Vagina (tissue), 2 donors: ENCODE measurements at regions not wholly inside any gene's neighbourhood (a gene's known extent, or its start where the extent isn't known, plus 50 kb on each side); places are given as distances from the start of the nearest gene placed in this dataset.

Experiments
- DNase-seq, 2 donors: peaks; one replicate each; pipeline ENCODE4 v3.0.0-alpha.2; 2017; ENCODE audit errors: extremely low spot score in 2 of 2
- H3K27ac ChIP-seq: fragments of 200-600 bp; sonication (generic); one replicate; pipeline ENCODE4 v1.5.1; 2019
- H3K27me3 ChIP-seq: fragments of 200-600 bp; sonication (generic); one replicate; pipeline ENCODE4 v1.5.1; 2019
- H3K36me3 ChIP-seq, 2 donors: fragments of 200-600 bp; sonication (generic); one replicate each; pipeline ENCODE4 v1.5.1; 2017 to 2019
- H3K4me1 ChIP-seq: fragments of 200-600 bp; sonication (generic); one replicate; pipeline ENCODE4 v1.5.1; 2019
- H3K4me3 ChIP-seq, 2 donors: fragments of 200-600 bp; sonication (generic); 1 replicate in 1 of 2; 2 replicates in 1 of 2; pipeline ENCODE4 v1.5.1; 2016 to 2019
- H3K9me3 ChIP-seq: fragments of 200-600 bp; sonication (generic); one replicate; pipeline ENCODE4 v1.5.1; 2019
- CTCF ChIP-seq, 3 experiments: fragments of 450-650 bp in 2 of 3; fragments of 200-600 bp in 1 of 3; sonication (generic) in 1 of 3; IDR thresholded peaks; one replicate each; pipeline ENCODE4 v1.5.1; 2017 to 2019; ENCODE audit warnings: antibody characterized with exemption in 3 of 3, mild to moderate bottlenecking in 2 of 3, moderate library complexity in 2 of 3
- POLR2A ChIP-seq, 2 donors: fragments of 450-650 bp; IDR thresholded peaks; one replicate each; pipeline ENCODE4 v1.6.1; 2017; ENCODE audit warnings: antibody characterized with exemption in 2 of 2, mild to moderate bottlenecking in 2 of 2, moderate library complexity in 2 of 2
- POLR2AphosphoS5 ChIP-seq, 2 donors: sonication (generic); formaldehyde crosslinking; IDR thresholded peaks; one replicate each; pipeline ENCODE4 v1.9.0; 2017; ENCODE audit warnings: antibody characterized with exemption in 2 of 2, mild to moderate bottlenecking in 2 of 2, low read depth in 1 of 2; ENCODE audit not compliant: insufficient read depth in 1 of 2
- intact Hi-C: fragments of 100-400 bp; cut with DNase I; formaldehyde crosslinking; loops from one replicate; pipeline ENCODE4 v1.15.1; 2023

GRCh38 chr6:147716434-147716833 is 207.9 kb downstream of the SAMD5 start:
- no peak overlapping the region for H3K27ac ChIP-seq
- no peak overlapping the region for H3K4me3 ChIP-seq
- H3K27me3 ChIP-seq = no peaks in the 10 kb centered on the region
- no peaks in the 10 kb centered on the region for H3K4me1 ChIP-seq
- no peaks in the 10 kb centered on the region for H3K9me3 ChIP-seq
- TF ChIP-seq POLR2AphosphoS5 (IDR thresholded peaks at IDR 0.05; ENCODE audit: insufficient read depth in 1 of 2, low read depth in 1 of 2) (no peak), CTCF (IDR thresholded peaks at IDR 0.05) (no peak), POLR2A (IDR thresholded peaks at IDR 0.05) (no peak)
- DNase-seq = no peak
- intact Hi-C loops = no loop called here
- H3K36me3 ChIP-seq = no peaks in the 10 kb centered on the region

- Histone ChIP-seq H3K27ac (no peak overlapping the region), H3K4me3 (no peak overlapping the region), H3K36me3 (no peaks in the 10 kb centered on the region), H3K4me1 (no peaks in the 10 kb centered on the region), H3K9me3 (no peaks in the 10 kb centered on the region), H3K27me3 (no peaks in the 10 kb centered on the region)
- DNase-seq = no peak
- intact Hi-C loops = no loop called here
- TF ChIP-seq POLR2AphosphoS5 (IDR thresholded peaks at IDR 0.05; ENCODE audit: insufficient read depth in 1 of 2, low read depth in 1 of 2) = no peak
- TF ChIP-seq CTCF (IDR thresholded peaks at IDR 0.05) = no peak
- no peak for TF ChIP-seq POLR2A (IDR thresholded peaks at IDR 0.05)
These were observed 209.5 kb downstream of the SAMD5 start for GRCh38 chr6:147717991-147718390.

GRCh38 chr6:147722158-147722557 is 213.7 kb downstream of the SAMD5 start:
- H3K4me1 ChIP-seq = no peaks in the 10 kb centered on the region
- no peak overlapping the region for H3K27ac ChIP-seq
- no peaks in the 10 kb centered on the region for H3K9me3 ChIP-seq
- H3K27me3 ChIP-seq = no peaks in the 10 kb centered on the region
- DNase-seq = no peak
- no peaks in the 10 kb centered on the region for H3K36me3 ChIP-seq
- TF ChIP-seq POLR2AphosphoS5 (IDR thresholded peaks at IDR 0.05; ENCODE audit: insufficient read depth in 1 of 2, low read depth in 1 of 2) (no peak), CTCF (IDR thresholded peaks at IDR 0.05) (no peak), POLR2A (IDR thresholded peaks at IDR 0.05) (no peak)
- H3K4me3 ChIP-seq = no peak overlapping the region
- intact Hi-C loops = no loop called here

GRCh38 chr6:147724454-147724853 is 216.0 kb downstream of the SAMD5 start:
- no peak for DNase-seq
- intact Hi-C loops = no loop called here
- H3K9me3 ChIP-seq = no peaks in the 10 kb centered on the region
- TF ChIP-seq POLR2A (IDR thresholded peaks at IDR 0.05) = no peak
- no peak for TF ChIP-seq POLR2AphosphoS5 (IDR thresholded peaks at IDR 0.05; ENCODE audit: insufficient read depth in 1 of 2, low read depth in 1 of 2)
- no peak for TF ChIP-seq CTCF (IDR thresholded peaks at IDR 0.05)
- no peaks in the 10 kb centered on the region for H3K36me3 ChIP-seq
- no peaks in the 10 kb centered on the region for H3K27me3 ChIP-seq
- H3K4me3 ChIP-seq = no peak overlapping the region
- no peaks in the 10 kb centered on the region for H3K4me1 ChIP-seq
- no peak overlapping the region for H3K27ac ChIP-seq

GRCh38 chr6:147726342-147726741 is 217.9 kb downstream of the SAMD5 start:
- H3K27me3 ChIP-seq = no peaks in the 10 kb centered on the region
- H3K4me1 ChIP-seq = no peaks in the 10 kb centered on the region
- TF ChIP-seq POLR2A (IDR thresholded peaks at IDR 0.05) = no peak
- no peak for TF ChIP-seq POLR2AphosphoS5 (IDR thresholded peaks at IDR 0.05; ENCODE audit: insufficient read depth in 1 of 2, low read depth in 1 of 2)
- no peak for TF ChIP-seq CTCF (IDR thresholded peaks at IDR 0.05)
- intact Hi-C loops = no loop called here
- H3K36me3 ChIP-seq = no peaks in the 10 kb centered on the region
- H3K9me3 ChIP-seq = no peaks in the 10 kb centered on the region
- no peak overlapping the region for H3K4me3 ChIP-seq
- no peak overlapping the region for H3K27ac ChIP-seq
- DNase-seq = no peak
